ENCODE measurements at regions not wholly inside any gene's neighbourhood (a gene's known extent, or its start where the extent isn't known, plus 50 kb on each side); places are given as distances from the start of the nearest gene placed in this dataset.

DNA sequence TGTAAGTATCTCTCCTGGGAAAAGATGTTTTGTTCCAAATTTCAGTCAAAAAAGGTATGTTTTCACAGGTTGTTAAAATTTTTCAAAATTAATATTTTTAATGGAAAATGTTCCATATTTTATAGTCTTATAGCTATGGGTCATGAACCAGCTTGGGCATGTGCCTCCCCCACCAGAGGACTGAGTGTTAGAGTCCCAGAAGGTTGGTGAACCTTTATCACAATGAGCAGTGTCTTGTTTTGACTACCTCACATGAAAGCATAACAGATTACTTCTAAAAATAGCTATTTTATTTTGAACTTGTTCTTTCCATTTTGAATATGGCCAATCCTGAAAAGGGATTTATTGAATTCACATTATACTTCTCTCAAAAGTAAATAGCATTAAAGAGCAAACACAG, 112.5 kb upstream of the TSC22D1 start:
- no peak overlapping the region for H3K4me3 ChIP-seq
- FAIRE-seq: no peak
- no peak for TF ChIP-seq FOSB (CRISPR knock-in tag; IDR thresholded peaks at IDR 0.05)
- TF ChIP-seq ZNF302 (CRISPR knock-in tag; IDR thresholded peaks at IDR 0.05): no peak
- no peak for TF ChIP-seq EHF (CRISPR knock-in tag; IDR thresholded peaks at IDR 0.05)
- TF ChIP-seq, protein P1, sequence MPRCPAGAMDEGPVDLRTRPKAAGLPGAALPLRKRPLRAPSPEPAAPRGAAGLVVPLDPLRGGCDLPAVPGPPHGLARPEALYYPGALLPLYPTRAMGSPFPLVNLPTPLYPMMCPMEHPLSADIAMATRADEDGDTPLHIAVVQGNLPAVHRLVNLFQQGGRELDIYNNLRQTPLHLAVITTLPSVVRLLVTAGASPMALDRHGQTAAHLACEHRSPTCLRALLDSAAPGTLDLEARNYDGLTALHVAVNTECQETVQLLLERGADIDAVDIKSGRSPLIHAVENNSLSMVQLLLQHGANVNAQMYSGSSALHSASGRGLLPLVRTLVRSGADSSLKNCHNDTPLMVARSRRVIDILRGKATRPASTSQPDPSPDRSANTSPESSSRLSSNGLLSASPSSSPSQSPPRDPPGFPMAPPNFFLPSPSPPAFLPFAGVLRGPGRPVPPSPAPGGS (IDR thresholded peaks at IDR 0.05): no peak
- TF ChIP-seq, protein P2, sequence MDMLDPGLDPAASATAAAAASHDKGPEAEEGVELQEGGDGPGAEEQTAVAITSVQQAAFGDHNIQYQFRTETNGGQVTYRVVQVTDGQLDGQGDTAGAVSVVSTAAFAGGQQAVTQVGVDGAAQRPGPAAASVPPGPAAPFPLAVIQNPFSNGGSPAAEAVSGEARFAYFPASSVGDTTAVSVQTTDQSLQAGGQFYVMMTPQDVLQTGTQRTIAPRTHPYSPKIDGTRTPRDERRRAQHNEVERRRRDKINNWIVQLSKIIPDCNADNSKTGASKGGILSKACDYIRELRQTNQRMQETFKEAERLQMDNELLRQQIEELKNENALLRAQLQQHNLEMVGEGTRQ (IDR thresholded peaks at IDR 0.05): no peak
- no peak for TF ChIP-seq EP300 (IDR thresholded peaks at IDR 0.05)
- TF ChIP-seq CBX8 (IDR thresholded peaks at IDR 0.05): no peak
- TF ChIP-seq CHD2 (IDR thresholded peaks at IDR 0.05; ENCODE audit: low read length, partially characterized antibody): no peak
- TF ChIP-seq HDAC2 (IDR thresholded peaks at IDR 0.05): no peak
- no peak for TF ChIP-seq CBX2 (IDR thresholded peaks at IDR 0.05; ENCODE audit: borderline replicate concordance, low read depth)
- TF ChIP-seq RFX5 (IDR thresholded peaks at IDR 0.05): no peak
- no peak for TF ChIP-seq RAD21 (conservative IDR thresholded peaks at IDR 0.05 in 1 of 2, IDR thresholded peaks at IDR 0.05 in 1 of 2)
- TF ChIP-seq CEBPB (IDR thresholded peaks at IDR 0.05): no peak
- TF ChIP-seq, protein P3, sequence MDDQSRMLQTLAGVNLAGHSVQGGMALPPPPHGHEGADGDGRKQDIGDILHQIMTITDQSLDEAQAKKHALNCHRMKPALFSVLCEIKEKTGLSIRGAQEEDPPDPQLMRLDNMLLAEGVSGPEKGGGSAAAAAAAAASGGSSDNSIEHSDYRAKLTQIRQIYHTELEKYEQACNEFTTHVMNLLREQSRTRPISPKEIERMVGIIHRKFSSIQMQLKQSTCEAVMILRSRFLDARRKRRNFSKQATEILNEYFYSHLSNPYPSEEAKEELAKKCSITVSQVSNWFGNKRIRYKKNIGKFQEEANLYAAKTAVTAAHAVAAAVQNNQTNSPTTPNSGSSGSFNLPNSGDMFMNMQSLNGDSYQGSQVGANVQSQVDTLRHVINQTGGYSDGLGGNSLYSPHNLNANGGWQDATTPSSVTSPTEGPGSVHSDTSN (IDR thresholded peaks at IDR 0.05): no peak
- TF ChIP-seq NFE2L2 (conservative IDR thresholded peaks at IDR 0.05; ENCODE audit: low read length): no peak
- no peak for TF ChIP-seq JUNB (IDR thresholded peaks at IDR 0.05)
- no peak for TF ChIP-seq MAZ (IDR thresholded peaks at IDR 0.05; ENCODE audit: borderline replicate concordance, low read depth, low read length)
- TF ChIP-seq, protein P4, sequence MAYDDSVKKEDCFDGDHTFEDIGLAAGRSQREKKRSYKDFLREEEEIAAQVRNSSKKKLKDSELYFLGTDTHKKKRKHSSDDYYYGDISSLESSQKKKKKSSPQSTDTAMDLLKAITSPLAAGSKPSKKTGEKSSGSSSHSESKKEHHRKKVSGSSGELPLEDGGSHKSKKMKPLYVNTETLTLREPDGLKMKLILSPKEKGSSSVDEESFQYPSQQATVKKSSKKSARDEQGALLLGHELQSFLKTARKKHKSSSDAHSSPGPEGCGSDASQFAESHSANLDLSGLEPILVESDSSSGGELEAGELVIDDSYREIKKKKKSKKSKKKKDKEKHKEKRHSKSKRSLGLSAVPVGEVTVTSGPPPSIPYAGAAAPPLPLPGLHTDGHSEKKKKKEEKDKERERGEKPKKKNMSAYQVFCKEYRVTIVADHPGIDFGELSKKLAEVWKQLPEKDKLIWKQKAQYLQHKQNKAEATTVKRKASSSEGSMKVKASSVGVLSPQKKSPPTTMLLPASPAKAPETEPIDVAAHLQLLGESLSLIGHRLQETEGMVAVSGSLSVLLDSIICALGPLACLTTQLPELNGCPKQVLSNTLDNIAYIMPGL (CRISPR knock-in tag; IDR thresholded peaks at IDR 0.05; ENCODE audit: borderline replicate concordance): no peak
- TF ChIP-seq RARB (CRISPR knock-in tag; IDR thresholded peaks at IDR 0.05): no peak

DNA sequence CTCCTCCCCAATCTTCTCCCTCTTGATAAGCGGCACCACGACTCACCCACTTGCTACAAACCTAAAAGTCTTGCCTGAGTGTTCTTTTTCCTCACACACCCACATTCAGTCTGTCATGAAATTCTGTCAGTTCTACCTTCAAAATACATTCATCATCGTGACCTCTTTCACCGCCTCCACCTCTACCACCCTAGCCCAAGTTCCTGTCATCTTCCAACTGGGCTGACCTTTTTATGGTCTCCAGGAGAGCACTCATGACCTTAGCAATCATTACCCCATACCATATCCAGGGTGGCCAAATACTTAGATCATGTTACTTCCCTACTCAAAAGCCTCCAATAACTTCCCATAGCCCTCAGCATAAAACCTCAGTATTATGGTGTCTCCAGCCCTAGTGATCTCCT, 110.4 kb upstream of the TSC22D1 start:
- Histone ChIP-seq H3K4me2 (no peak overlapping the region), H3K4me3 (no peak overlapping the region), H3K9me3 (no peaks in the 10 kb centered on the region), H3K27ac (no peak overlapping the region), H3K4me1 (no peaks in the 10 kb centered on the region)
- ChIA-PET CTCF (no interaction called here), POLR2A (no interaction called here)
- DNase-seq (ENCODE audit: low read depth in 1 of 2, low spot score in 1 of 2): no peak
- FAIRE-seq: no peak
- WGBS (ENCODE audit: missing lambda C conversion rate): 91% methylated on average over 4 of the region's 4 CpGs
- ATAC-seq: no peak
- TF ChIP-seq, protein P5, sequence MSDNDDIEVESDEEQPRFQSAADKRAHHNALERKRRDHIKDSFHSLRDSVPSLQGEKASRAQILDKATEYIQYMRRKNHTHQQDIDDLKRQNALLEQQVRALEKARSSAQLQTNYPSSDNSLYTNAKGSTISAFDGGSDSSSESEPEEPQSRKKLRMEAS (IDR thresholded peaks at IDR 0.05): no peak
- no peak for TF ChIP-seq RFX5 (IDR thresholded peaks at IDR 0.05)
- TF ChIP-seq RAD21 (conservative IDR thresholded peaks at IDR 0.05 in 1 of 2, IDR thresholded peaks at IDR 0.05 in 1 of 2): no peak
- TF ChIP-seq JUN (IDR thresholded peaks at IDR 0.05): no peak
- no peak for TF ChIP-seq FOSB (CRISPR knock-in tag; IDR thresholded peaks at IDR 0.05)
- no peak for TF ChIP-seq POLR2AphosphoS2 (conservative IDR thresholded peaks at IDR 0.05; ENCODE audit: low read length)
- TF ChIP-seq, protein P6, sequence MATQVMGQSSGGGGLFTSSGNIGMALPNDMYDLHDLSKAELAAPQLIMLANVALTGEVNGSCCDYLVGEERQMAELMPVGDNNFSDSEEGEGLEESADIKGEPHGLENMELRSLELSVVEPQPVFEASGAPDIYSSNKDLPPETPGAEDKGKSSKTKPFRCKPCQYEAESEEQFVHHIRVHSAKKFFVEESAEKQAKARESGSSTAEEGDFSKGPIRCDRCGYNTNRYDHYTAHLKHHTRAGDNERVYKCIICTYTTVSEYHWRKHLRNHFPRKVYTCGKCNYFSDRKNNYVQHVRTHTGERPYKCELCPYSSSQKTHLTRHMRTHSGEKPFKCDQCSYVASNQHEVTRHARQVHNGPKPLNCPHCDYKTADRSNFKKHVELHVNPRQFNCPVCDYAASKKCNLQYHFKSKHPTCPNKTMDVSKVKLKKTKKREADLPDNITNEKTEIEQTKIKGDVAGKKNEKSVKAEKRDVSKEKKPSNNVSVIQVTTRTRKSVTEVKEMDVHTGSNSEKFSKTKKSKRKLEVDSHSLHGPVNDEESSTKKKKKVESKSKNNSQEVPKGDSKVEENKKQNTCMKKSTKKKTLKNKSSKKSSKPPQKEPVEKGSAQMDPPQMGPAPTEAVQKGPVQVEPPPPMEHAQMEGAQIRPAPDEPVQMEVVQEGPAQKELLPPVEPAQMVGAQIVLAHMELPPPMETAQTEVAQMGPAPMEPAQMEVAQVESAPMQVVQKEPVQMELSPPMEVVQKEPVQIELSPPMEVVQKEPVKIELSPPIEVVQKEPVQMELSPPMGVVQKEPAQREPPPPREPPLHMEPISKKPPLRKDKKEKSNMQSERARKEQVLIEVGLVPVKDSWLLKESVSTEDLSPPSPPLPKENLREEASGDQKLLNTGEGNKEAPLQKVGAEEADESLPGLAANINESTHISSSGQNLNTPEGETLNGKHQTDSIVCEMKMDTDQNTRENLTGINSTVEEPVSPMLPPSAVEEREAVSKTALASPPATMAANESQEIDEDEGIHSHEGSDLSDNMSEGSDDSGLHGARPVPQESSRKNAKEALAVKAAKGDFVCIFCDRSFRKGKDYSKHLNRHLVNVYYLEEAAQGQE (IDR thresholded peaks at IDR 0.05): no peak
- TF ChIP-seq BHLHE40 (IDR thresholded peaks at IDR 0.05; ENCODE audit: low read depth, low read length): no peak
- TF ChIP-seq SMC3 (IDR thresholded peaks at IDR 0.05): no peak
- TF ChIP-seq, protein P1 (IDR thresholded peaks at IDR 0.05): no peak
- TF ChIP-seq CBX8 (IDR thresholded peaks at IDR 0.05): no peak
- no peak for TF ChIP-seq ZFP36 (IDR thresholded peaks at IDR 0.05; ENCODE audit: borderline replicate concordance, partially characterized antibody)
- no peak for TF ChIP-seq HOXB5 (CRISPR knock-in tag; IDR thresholded peaks at IDR 0.05)
- TF ChIP-seq, protein P2 (IDR thresholded peaks at IDR 0.05): no peak
- TF ChIP-seq EHMT2 (IDR thresholded peaks at IDR 0.05; ENCODE audit: low read depth): no peak

More for the DNA sequence above, 112.5 kb upstream of the TSC22D1 start:
- H3K4me2 ChIP-seq: no peak overlapping the region
- no peak overlapping the region for H3K27ac ChIP-seq
- H3K4me1 ChIP-seq: no peaks in the 10 kb centered on the region
- no peak for ATAC-seq
- DNase-seq (ENCODE audit: low read depth in 1 of 2, low spot score in 1 of 2): no peak
- ChIA-PET POLR2A (no interaction called here), CTCF (no interaction called here)
- H3K9me3 ChIP-seq: no peaks in the 10 kb centered on the region
